ENCODE measurements at regions not wholly inside any gene's neighbourhood (a gene's known extent, or its start where the extent isn't known, plus 50 kb on each side); places are given as distances from the start of the nearest gene placed in this dataset.

- TF ChIP-seq EP300 (IDR thresholded peaks at IDR 0.05) (no peak), CTCF (IDR thresholded peaks at IDR 0.05) (no peak), POLR2AphosphoS5 (IDR thresholded peaks at IDR 0.05) (no peak), POLR2A (IDR thresholded peaks at IDR 0.05) (no peak)
Measured at GRCh38 chr5:161190778-161191177, 338.8 kb upstream of the ATP10B start.
